Mucosa of rectum (tissue), 2 donors: ENCODE measurements at regions not wholly inside any gene's neighbourhood (a gene's known extent, or its start where the extent isn't known, plus 50 kb on each side); places are given as distances from the start of the nearest gene placed in this dataset.

Experiments used
- H3K27ac ChIP-seq, 2 donors: one replicate each; pipeline ENCODE4 v1.7.0; 2013; ENCODE audit warnings: inconsistent platforms in 2 of 2, low read depth in 2 of 2, low read length in 2 of 2
- H3K27me3 ChIP-seq, 2 donors: one replicate each; pipeline ENCODE4 v1.7.0; 2013; ENCODE audit warnings: low read length in 2 of 2; ENCODE audit not compliant: control insufficient read depth in 2 of 2, insufficient read depth in 2 of 2
- H3K36me3 ChIP-seq, 2 donors: one replicate each; pipeline ENCODE4 v1.7.0; 2013; ENCODE audit warnings: low read length in 2 of 2; ENCODE audit not compliant: control insufficient read depth in 2 of 2, insufficient read depth in 2 of 2
- H3K4me1 ChIP-seq, 2 donors: one replicate each; pipeline ENCODE4 v1.7.0; 2013; ENCODE audit warnings: low read length in 2 of 2, mild to moderate bottlenecking in 1 of 2; ENCODE audit not compliant: control insufficient read depth in 2 of 2, insufficient read depth in 2 of 2
- H3K4me3 ChIP-seq, 2 donors: one replicate each; pipeline ENCODE4 v1.7.0; 2013; ENCODE audit warnings: low read length in 2 of 2
- H3K9ac ChIP-seq, 2 donors: one replicate each; pipeline ENCODE4 v1.7.0; 2013; ENCODE audit warnings: low read length in 2 of 2, low read depth in 1 of 2, mild to moderate bottlenecking in 1 of 2
- H3K9me3 ChIP-seq, 2 donors: one replicate each; pipeline ENCODE4 v1.7.0; 2013; ENCODE audit warnings: low read length in 2 of 2; ENCODE audit not compliant: control insufficient read depth in 2 of 2
- donor health status: healthy.
- donor health status: Normal muscosa, but diverticular disease.

DNA sequence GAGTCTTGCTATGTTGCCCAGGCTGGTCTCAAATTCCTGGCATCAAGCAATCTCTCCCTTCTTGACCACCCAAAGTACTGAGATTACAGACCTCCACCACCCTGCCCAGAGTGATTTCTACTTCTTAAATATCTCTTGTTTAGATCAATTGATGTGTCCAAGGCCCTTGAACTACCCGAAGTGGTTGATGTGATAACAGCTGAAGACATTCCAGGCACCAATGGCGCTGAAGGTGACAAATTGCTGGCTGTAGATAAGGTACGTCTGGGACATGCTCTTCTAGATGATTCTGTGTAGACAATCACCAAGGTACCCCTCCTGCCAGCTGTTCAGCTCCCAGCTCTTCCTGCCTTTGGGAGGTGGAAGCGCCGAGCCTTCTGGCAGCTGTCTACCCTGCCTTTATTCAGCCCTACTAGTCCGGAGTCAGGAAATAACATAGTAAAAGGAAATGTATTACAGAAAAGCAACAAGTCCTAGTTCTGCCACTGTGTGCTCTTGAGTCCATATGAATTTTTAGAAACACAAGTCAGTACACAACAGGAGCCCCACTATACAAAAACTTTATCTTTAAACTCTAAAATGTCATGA, 61.3 kb upstream of the BZW1 start:
- H3K4me1 ChIP-seq, result peaks cover 0 to 24% of the 10 kb centered on the region in 2 donors
- no peaks in the 10 kb centered on the region for H3K27me3 ChIP-seq
- no peak overlapping the region for H3K9ac ChIP-seq
- no peak overlapping the region for H3K4me3 ChIP-seq
- H3K9me3 ChIP-seq, result no peaks in the 10 kb centered on the region
- no peaks in the 10 kb centered on the region for H3K36me3 ChIP-seq
- H3K27ac ChIP-seq, result no peak overlapping the region

DNA sequence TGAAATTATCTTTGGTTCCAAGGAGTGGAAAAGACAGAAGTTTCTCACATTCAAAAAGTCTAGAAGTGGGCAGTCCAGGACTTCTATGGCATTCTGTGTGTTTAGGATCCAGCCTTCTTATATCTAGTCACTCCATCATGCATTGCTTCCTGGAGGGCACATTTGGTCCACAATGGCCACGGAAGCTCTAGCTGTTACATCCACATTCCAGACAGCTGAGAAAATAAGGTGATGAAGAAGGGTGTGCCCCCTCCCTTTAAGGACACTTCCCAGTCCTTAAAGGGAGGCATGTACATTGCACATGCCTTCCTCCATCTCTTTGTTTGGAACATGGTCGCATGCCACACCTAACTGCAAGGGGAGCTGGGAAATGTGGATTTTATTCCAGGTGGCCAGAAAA, 59.9 kb upstream of the BZW1 start:
- Histone ChIP-seq H3K27ac (no peak overlapping the region), H3K9ac (no peak overlapping the region), H3K4me1 (peaks cover under 1 to 20% of the 10 kb centered on the region in 2 donors), H3K4me3 (no peak overlapping the region), H3K27me3 (no peaks in the 10 kb centered on the region), H3K9me3 (no peaks in the 10 kb centered on the region), H3K36me3 (no peaks in the 10 kb centered on the region)

- Histone ChIP-seq H3K4me1 (peaks cover 6 to 23% of the 10 kb centered on the region in 2 donors), H3K4me3 (no peak overlapping the region), H3K9me3 (no peaks in the 10 kb centered on the region), H3K9ac (no peak overlapping the region), H3K27ac (no peak overlapping the region), H3K27me3 (no peaks in the 10 kb centered on the region), H3K36me3 (no peaks in the 10 kb centered on the region)
These were observed 59.4 kb upstream of the BZW1 start for GRCh38 chr2:200752332-200752731.

- no peaks in the 10 kb centered on the region for H3K9me3 ChIP-seq
- H3K4me3 ChIP-seq, result no peak overlapping the region
- H3K9ac ChIP-seq, result no peak overlapping the region
- H3K36me3 ChIP-seq, result no peaks in the 10 kb centered on the region
- H3K4me1 ChIP-seq, result peaks cover 7 to 21% of the 10 kb centered on the region in 2 donors
- H3K27me3 ChIP-seq, result no peaks in the 10 kb centered on the region
- H3K27ac ChIP-seq, result no peak overlapping the region
These were observed 58.9 kb upstream of the BZW1 start for GRCh38 chr2:200752835-200753234.

DNA sequence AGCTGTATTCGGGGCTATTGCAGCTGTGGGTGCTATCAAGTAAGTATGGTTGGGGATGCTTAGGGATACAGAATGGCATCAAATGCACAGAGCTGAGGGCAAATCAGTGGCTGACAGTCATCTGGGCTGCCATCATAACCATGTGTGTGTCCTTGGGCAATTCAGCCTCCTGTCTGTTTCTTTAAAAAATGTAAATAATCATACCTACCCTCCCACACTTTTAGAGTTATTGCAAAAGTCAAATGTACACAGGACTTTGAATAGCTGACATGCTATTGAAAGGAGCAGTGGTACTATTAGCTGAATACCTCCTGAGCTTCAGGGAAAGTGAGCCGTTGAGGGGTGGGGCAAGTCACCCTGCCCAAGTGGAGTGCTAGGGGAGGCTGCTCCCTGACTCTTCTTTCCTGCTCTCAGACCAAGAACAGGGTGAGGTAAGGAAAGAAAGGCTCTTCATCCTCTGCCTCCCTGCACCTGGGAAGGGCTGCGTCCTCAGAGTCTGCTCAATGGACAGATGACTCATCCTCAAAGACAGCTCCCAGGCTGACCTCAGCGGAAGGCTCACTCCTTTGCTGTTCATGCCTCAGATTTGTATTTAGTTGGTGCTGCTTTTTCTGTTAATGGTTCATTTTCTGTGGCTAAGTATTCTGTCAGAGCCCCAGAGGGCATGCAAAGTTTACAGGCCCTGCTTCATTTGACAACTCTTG, 54.9 kb upstream of the BZW1 start:
- H3K9me3 ChIP-seq, result no peaks in the 10 kb centered on the region
- peak overlapping the region in 1 of 2 donors; percentile 31 for H3K27ac ChIP-seq
- no peaks in the 10 kb centered on the region for H3K27me3 ChIP-seq
- peaks cover 7 to 15% of the 10 kb centered on the region in 2 donors for H3K4me1 ChIP-seq
- H3K36me3 ChIP-seq, result no peaks in the 10 kb centered on the region
- H3K9ac ChIP-seq, result no peak overlapping the region
- H3K4me3 ChIP-seq, result no peak overlapping the region

DNA sequence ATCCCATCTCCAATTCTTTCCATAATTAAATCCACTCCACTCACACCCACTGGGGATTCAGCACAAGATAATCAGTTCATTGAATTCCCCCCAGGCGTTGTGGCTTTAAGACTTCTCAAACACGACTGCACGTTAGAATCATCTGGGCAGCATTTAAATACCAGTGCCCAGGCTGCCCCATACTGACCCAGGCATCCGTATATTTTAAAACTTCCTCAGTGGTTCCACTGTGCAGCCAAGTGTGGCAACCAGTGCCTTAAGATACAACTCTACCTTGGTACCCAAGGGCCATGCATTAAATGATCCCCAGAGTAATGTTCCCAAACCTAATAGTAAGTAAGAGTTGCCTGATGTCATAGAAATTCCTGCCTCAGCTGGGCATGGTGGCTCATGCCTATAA, 54.3 kb upstream of the BZW1 start:
- Histone ChIP-seq H3K36me3 (no peaks in the 10 kb centered on the region), H3K27ac (peak overlapping the region in 1 of 2 donors; percentile 31), H3K27me3 (no peaks in the 10 kb centered on the region), H3K9me3 (no peaks in the 10 kb centered on the region), H3K4me3 (no peak overlapping the region), H3K9ac (no peak overlapping the region), H3K4me1 (peaks cover 7 to 15% of the 10 kb centered on the region in 2 donors)

DNA sequence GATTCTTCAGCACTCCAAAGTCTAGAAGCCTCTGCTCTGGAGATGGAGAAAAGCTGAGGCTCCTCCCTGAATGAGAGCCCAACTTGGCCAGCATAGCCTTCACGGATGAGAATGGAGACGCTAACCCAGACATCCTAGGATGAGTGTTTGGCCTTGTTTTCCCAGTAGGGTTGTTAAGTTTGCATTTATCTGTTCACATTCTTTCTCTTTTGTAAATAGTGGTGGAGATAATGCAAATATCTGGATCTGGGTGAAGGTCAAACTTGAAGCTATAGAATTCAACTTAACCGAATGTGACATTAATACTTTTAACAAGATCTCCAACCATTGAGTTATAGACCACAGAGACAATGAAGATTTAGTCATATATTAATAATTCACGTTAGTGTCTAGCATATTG, 53.4 kb upstream of the BZW1 start:
- Histone ChIP-seq H3K9ac (no peak overlapping the region), H3K36me3 (no peaks in the 10 kb centered on the region), H3K27me3 (no peaks in the 10 kb centered on the region), H3K9me3 (no peaks in the 10 kb centered on the region), H3K27ac (no peak overlapping the region), H3K4me3 (no peak overlapping the region), H3K4me1 (peaks cover 7 to 15% of the 10 kb centered on the region in 2 donors)

- Histone ChIP-seq H3K27me3 (no peaks in the 10 kb centered on the region), H3K4me1 (peaks cover 7 to 19% of the 10 kb centered on the region in 2 donors), H3K36me3 (no peaks in the 10 kb centered on the region), H3K9ac (no peak overlapping the region), H3K9me3 (no peaks in the 10 kb centered on the region), H3K4me3 (no peak overlapping the region), H3K27ac (no peak overlapping the region)
These were observed 50.4 kb upstream of the BZW1 start for GRCh38 chr2:200761266-200761665.
